Spleen (tissue), 11 donors: ENCODE measurements at regions not wholly inside any gene's neighbourhood (a gene's known extent, or its start where the extent isn't known, plus 50 kb on each side); places are given as distances from the start of the nearest gene placed in this dataset.
"Not testable (repeated sequence)": the region's sequence is repeated elsewhere in the genome, so short reads cannot be mapped to it uniquely, and the experiment has no call there.

Experiments used
- DNase-seq: peaks from one replicate; pipeline ENCODE4 v3.0.0-alpha.2; 2020
- H3K27ac ChIP-seq, 8 donors: fragments of 200-600 bp; sonication (generic) in 7 of 8; 1 replicate in 4 of 8; 2 replicates in 4 of 8; pipeline versions ENCODE4 v1.5.0 to v1.8.0; 2016 to 2021; ENCODE audit warnings: inconsistent platforms in 4 of 8, mild to moderate bottlenecking in 4 of 8, moderate library complexity in 1 of 8
- H3K27me3 ChIP-seq, 7 donors: fragments of 200-600 bp; sonication (generic) in 6 of 7; replicated peaks in 1 of 7; 1 replicate in 4 of 7; 2 replicates in 3 of 7; pipeline versions ENCODE4 v1.5.0 to v1.8.0; 2016 to 2021; ENCODE audit warnings: inconsistent platforms in 3 of 7, mild to moderate bottlenecking in 1 of 7
- H3K36me3 ChIP-seq, 6 donors: fragments of 200-600 bp; sonication (generic) in 5 of 6; 1 replicate in 4 of 6; 2 replicates in 2 of 6; pipeline versions ENCODE4 v1.5.0 to v1.8.0; 2016 to 2021; ENCODE audit warnings: inconsistent platforms in 2 of 6
- H3K4me1 ChIP-seq, 6 donors: fragments of 200-600 bp; sonication (generic) in 5 of 6; 1 replicate in 3 of 6; 2 replicates in 3 of 6; pipeline versions ENCODE4 v1.5.0 to v1.8.0; 2016 to 2021; ENCODE audit warnings: inconsistent platforms in 3 of 6
- H3K4me3 ChIP-seq, 8 donors: fragments of 200-600 bp; sonication (generic) in 7 of 8; 1 replicate in 4 of 8; 2 replicates in 4 of 8; pipeline versions ENCODE4 v1.5.0 to v1.8.0; 2016 to 2021; ENCODE audit warnings: inconsistent platforms in 4 of 8, mild to moderate bottlenecking in 4 of 8, moderate library complexity in 2 of 8
- H3K9me3 ChIP-seq, 8 donors: fragments of 200-600 bp; sonication (generic) in 7 of 8; 1 replicate in 4 of 8; 2 replicates in 4 of 8; pipeline versions ENCODE4 v1.5.0 to v1.8.0; 2016 to 2021; ENCODE audit warnings: inconsistent platforms in 4 of 8
- CTCF ChIP-seq, 11 experiments: fragments of 200-600 bp in 7 of 11; fragments of 450-650 bp in 4 of 11; sonication (generic) in 4 of 11; IDR thresholded peaks in 8 of 11; conservative IDR thresholded peaks in 3 of 11; 1 replicate in 7 of 11; 2 replicates in 4 of 11; pipeline versions ENCODE4 v1.4.0 to v1.8.0; 2016 to 2021; ENCODE audit warnings: antibody characterized with exemption in 11 of 11, inconsistent platforms in 4 of 11, mild to moderate bottlenecking in 1 of 11
- POLR2A ChIP-seq, 3 donors: fragments of 450-650 bp; IDR thresholded peaks; one replicate each; pipeline ENCODE4 v1.5.1; 2017; ENCODE audit warnings: antibody characterized with exemption in 3 of 3, mild to moderate bottlenecking in 1 of 3
- POLR2AphosphoS5 ChIP-seq, 3 donors: sonication (generic); formaldehyde crosslinking; IDR thresholded peaks; one replicate each; pipeline ENCODE4 v1.5.1; 2017; ENCODE audit warnings: antibody characterized with exemption in 3 of 3
- WGBS, 5 donors: extraction: QIAGEN DNeasy Blood & Tissue Kit in 3 of 5; methylation state at CpG; one replicate each; pipeline versions ENCODE4 v1.1.5 to v1.1.7; 2013 to 2018; 5-methylcytosine and 5-hydroxymethylcytosine counted together
- intact Hi-C: fragments of 100-400 bp; cut with DNase I; formaldehyde crosslinking; loops from one replicate; pipeline ENCODE4 v1.15.0; 2023; ENCODE audit warnings: low total_unique reads
- donor health status: healthy with polysubstance abuse.
- donor health status: DM: no; HTN: no; CAD: no; lungs with moderate emphysema.
- donor health status: DM: no; HTN: no; CAD: no.
- donor health status: Bipolar disorder and iron deficiency.
- donor health status: healthy.
- donor health status: DM: no; HTN: no; CAD: no.
- donor health status: DM: yes; HTN: yes; CAD: no.

DNA sequence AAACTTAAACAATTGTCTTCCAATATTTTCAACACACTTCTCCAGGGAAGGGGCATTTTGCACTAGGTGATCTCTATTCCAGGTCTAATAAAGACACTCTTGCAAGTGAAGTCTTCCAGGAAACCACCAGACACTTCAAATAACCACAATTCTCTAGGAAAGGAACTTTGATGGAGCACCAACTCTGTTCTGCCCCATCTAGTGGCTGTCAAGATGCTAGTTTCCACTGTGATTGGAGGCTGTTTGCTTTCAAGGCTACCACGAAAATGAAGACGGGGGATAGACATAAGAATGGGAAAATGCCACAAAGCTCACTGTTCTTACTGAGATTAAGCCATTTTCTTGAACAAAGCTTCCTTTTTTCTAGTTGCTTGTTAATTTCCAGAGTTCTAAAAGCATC lies 100.6 kb upstream of the F9 start:
- Histone ChIP-seq H3K27ac (no peak overlapping the region), H3K36me3 (no peaks in the 10 kb centered on the region), H3K9me3 (no peaks in the 10 kb centered on the region), H3K4me1 (no peaks in the 10 kb centered on the region), H3K4me3 (no peak overlapping the region), H3K27me3 (no peaks in the 10 kb centered on the region)
- intact Hi-C loops, result no loop called here
- WGBS, 5 donors, result 4 to 37% (median 12%) methylated on average over 2 of the region's 2 CpGs
- TF ChIP-seq POLR2AphosphoS5 (IDR thresholded peaks at IDR 0.05), result no peak
- no peak for TF ChIP-seq CTCF (IDR thresholded peaks at IDR 0.05 in 8 of 11, conservative IDR thresholded peaks at IDR 0.05 in 3 of 11)
- TF ChIP-seq POLR2A (IDR thresholded peaks at IDR 0.05), result no peak
- DNase-seq, result no peak

DNA sequence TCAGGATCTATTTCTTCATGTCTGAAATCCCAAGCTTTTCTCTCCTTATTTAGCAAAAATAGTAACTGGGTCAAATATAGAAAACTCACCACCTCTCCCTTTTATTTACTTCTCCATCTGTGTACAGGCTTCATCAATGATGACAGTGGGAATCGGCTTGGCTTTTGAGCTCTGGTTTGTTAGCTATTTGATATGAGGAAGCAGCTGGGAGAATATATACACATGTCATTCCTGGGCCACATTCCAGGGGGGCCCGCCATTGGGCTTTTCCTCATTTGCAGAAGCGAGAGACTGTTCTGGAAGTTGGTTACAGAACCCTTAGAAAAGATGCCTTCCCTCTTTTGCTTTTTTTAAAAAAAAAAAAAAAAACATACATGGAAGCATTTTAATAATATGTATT lies 107.4 kb upstream of the F9 start:
- no peaks in the 10 kb centered on the region for H3K27me3 ChIP-seq
- no peak for TF ChIP-seq POLR2A (IDR thresholded peaks at IDR 0.05)
- TF ChIP-seq POLR2AphosphoS5 (IDR thresholded peaks at IDR 0.05), result no peak
- TF ChIP-seq CTCF (IDR thresholded peaks at IDR 0.05 in 8 of 11, conservative IDR thresholded peaks at IDR 0.05 in 3 of 11), result no peak
- WGBS, 5 donors, result 33 to 51% (median 41%) methylated on average over 3 of the region's 3 CpGs
- no peaks in the 10 kb centered on the region for H3K4me1 ChIP-seq
- DNase-seq, result no peak
- intact Hi-C loops, result no loop called here
- H3K27ac ChIP-seq, result no peak overlapping the region
- H3K4me3 ChIP-seq, result no peak overlapping the region
- no peaks in the 10 kb centered on the region for H3K36me3 ChIP-seq
- no peaks in the 10 kb centered on the region for H3K9me3 ChIP-seq

- H3K27me3 ChIP-seq, intact Hi-C loops: not testable (repeated sequence)
Measured at GRCh38 chrX:139398258-139398657, 132.3 kb upstream of the F9 start.

DNA sequence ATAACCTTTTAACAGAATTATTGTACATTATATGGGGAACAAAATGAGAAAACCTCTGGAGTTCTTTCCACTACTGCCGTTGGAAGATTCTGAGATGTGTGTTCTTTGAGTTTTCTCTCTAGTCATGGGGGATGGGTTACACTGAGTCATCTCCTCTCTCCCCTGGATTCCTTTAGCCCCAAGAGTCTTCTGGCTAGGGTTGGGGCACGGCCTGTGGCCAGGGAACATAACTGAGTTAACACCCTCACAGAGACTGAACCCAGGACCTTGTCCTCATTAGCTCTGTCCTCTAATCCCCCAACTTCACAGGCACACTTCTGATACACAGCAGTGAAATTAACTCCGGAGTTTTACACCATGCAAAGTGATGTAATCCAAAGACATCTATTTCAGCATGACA lies 142.3 kb upstream of the F9 start:
- TF ChIP-seq POLR2A (IDR thresholded peaks at IDR 0.05) (no peak), POLR2AphosphoS5 (IDR thresholded peaks at IDR 0.05) (no peak), CTCF (IDR thresholded peaks at IDR 0.05 in 8 of 11, conservative IDR thresholded peaks at IDR 0.05 in 3 of 11) (no peak)
- no peak for DNase-seq
- no peak overlapping the region for H3K4me3 ChIP-seq
- no peaks in the 10 kb centered on the region for H3K36me3 ChIP-seq
- H3K9me3 ChIP-seq, result no peaks in the 10 kb centered on the region
- H3K27ac ChIP-seq, result no peak overlapping the region
- no peaks in the 10 kb centered on the region for H3K4me1 ChIP-seq
- no peaks in the 10 kb centered on the region for H3K27me3 ChIP-seq
- intact Hi-C loops, result no loop called here
- WGBS, 5 donors, result 46 to 84% (median 68%) methylated on average over 3 of the region's 3 CpGs

More at GRCh38 chrX:139398258-139398657, 132.3 kb upstream of the F9 start:
- not testable (repeated sequence) for H3K36me3 ChIP-seq, H3K4me1 ChIP-seq, H3K27ac ChIP-seq, H3K4me3 ChIP-seq, DNase-seq
- peaks cover 0 to 19% (median 0%) of the 10 kb centered on the region in 8 donors for H3K9me3 ChIP-seq
- 87 to 94% (median 91%) methylated on average over 2 of the region's 2 CpGs for WGBS, 5 donors

GRCh38 chrX:139382529-139382928 lies 148.0 kb upstream of the F9 start:
- intact Hi-C loops, result no loop called here
- H3K4me1 ChIP-seq, result no peaks in the 10 kb centered on the region
- H3K36me3 ChIP-seq, result no peaks in the 10 kb centered on the region
- DNase-seq, result no peak
- 73 to 96% (median 84%) methylated on average over 11 to 14 of the region's 14 CpGs; no CpG with 5 or more reads in 1 of the 5 donors for WGBS, 5 donors
- H3K4me3 ChIP-seq, result no peak overlapping the region
- H3K9me3 ChIP-seq, result no peaks in the 10 kb centered on the region
- no peak for TF ChIP-seq POLR2A (IDR thresholded peaks at IDR 0.05)
- no peak for TF ChIP-seq CTCF (IDR thresholded peaks at IDR 0.05 in 8 of 11, conservative IDR thresholded peaks at IDR 0.05 in 3 of 11)
- TF ChIP-seq POLR2AphosphoS5 (IDR thresholded peaks at IDR 0.05), result no peak
- peaks cover 0 to 10% (median 0%) of the 10 kb centered on the region in 7 donors for H3K27me3 ChIP-seq
- H3K27ac ChIP-seq, result no peak overlapping the region

- intact Hi-C loops, DNase-seq, H3K4me1 ChIP-seq, H3K27me3 ChIP-seq, H3K9me3 ChIP-seq, H3K27ac ChIP-seq, H3K36me3 ChIP-seq, H3K4me3 ChIP-seq: not testable (repeated sequence)
- WGBS, 5 donors, result 74 to 91% (median 85%) methylated on average over 3 of the region's 3 CpGs
Measured at GRCh38 chrX:139376547-139376946, 154.0 kb upstream of the F9 start.
